ENCODE measurements at regions not wholly inside any gene's neighbourhood (a gene's known extent, or its start where the extent isn't known, plus 50 kb on each side); places are given as distances from the start of the nearest gene placed in this dataset.

- no peak overlapping the region for H3K4me3 ChIP-seq
- TF ChIP-seq REST (IDR thresholded peaks at IDR 0.05; ENCODE audit: unreplicated experiment), result no peak
- no peak for TF ChIP-seq ZNF462 (CRISPR knock-in tag; IDR thresholded peaks at IDR 0.05)
- no peak for TF ChIP-seq JUNB (IDR thresholded peaks at IDR 0.05; ENCODE audit: unreplicated experiment)
- no peak for TF ChIP-seq STAT1 (IDR thresholded peaks at IDR 0.05; ENCODE audit: unreplicated experiment)
- TF ChIP-seq CREB1 (CRISPR knock-in tag; IDR thresholded peaks at IDR 0.05; ENCODE audit: low read depth), result no peak
- no peak for TF ChIP-seq CTCF (conservative IDR thresholded peaks at IDR 0.05; ENCODE audit: low read depth in 2 of 2)
- no peak for TF ChIP-seq ZNF114 (CRISPR knock-in tag; IDR thresholded peaks at IDR 0.05)
- TF ChIP-seq ZNF331 (CRISPR knock-in tag; IDR thresholded peaks at IDR 0.05; ENCODE audit: low read depth), result no peak
- no peak for TF ChIP-seq NANOG (IDR thresholded peaks at IDR 0.05; ENCODE audit: borderline replicate concordance)
- TF ChIP-seq EZH2 (IDR thresholded peaks at IDR 0.05; ENCODE audit: low read depth, unreplicated experiment), result no peak
- TF ChIP-seq ETS1 (IDR thresholded peaks at IDR 0.05), result no peak
- no peak overlapping the region for H3K27ac ChIP-seq (ENCODE audit: low read depth)
- DNase-seq (ENCODE audit: low spot score) (no peak), ATAC-seq (no peak)
- H4K20me1 ChIP-seq (replicated peaks; ENCODE audit: insufficient read depth), result no peaks in the 10 kb centered on the region
- Mint-ChIP-seq H3K4me1 (peaks cover 13% of the 10 kb centered on the region; the same call in 2 of the 3 replicates), H3K4me3 (no peak overlapping the region), H3K9me3 (peaks cover 10% of the 10 kb centered on the region), H3K36me3 (ENCODE audit: low read depth) (peaks cover 10% of the 10 kb centered on the region; the same call in 2 of the 3 replicates), H3K27ac (no peak overlapping the region), H3K27me3 (ENCODE audit: insufficient read depth, low read depth, poor library complexity) (peaks cover 3% of the 10 kb centered on the region)
- H2AFZ ChIP-seq, result no peak overlapping the region
- H3K79me2 ChIP-seq (replicated peaks; ENCODE audit: insufficient read depth), result no peaks in the 10 kb centered on the region
- peaks cover 14% of the 10 kb centered on the region for H3K9me2 ChIP-seq (ENCODE audit: insufficient read depth)
- 0 out of 2 replicates have a peak, but pooled peaks cover 5% of the 10 kb centered on the region for H3K4me1 ChIP-seq (ENCODE audit: insufficient read depth)
- no peaks in the 10 kb centered on the region for H3F3A ChIP-seq (replicated peaks; ENCODE audit: low read depth)
- H3K27me3 ChIP-seq (ENCODE audit: insufficient read depth), result no peaks in the 10 kb centered on the region
- no peak overlapping the region for H3K4me2 ChIP-seq
- no peaks in the 10 kb centered on the region for H3K36me3 ChIP-seq (ENCODE audit: insufficient read depth)
Observed at GRCh38 chr6:111936718-111937117, 63.5 kb upstream of the FYN start.

All from GM23338 (cell line).